ENCODE measurements at regions not wholly inside any gene's neighbourhood (a gene's known extent, or its start where the extent isn't known, plus 50 kb on each side); places are given as distances from the start of the nearest gene placed in this dataset.

DNA sequence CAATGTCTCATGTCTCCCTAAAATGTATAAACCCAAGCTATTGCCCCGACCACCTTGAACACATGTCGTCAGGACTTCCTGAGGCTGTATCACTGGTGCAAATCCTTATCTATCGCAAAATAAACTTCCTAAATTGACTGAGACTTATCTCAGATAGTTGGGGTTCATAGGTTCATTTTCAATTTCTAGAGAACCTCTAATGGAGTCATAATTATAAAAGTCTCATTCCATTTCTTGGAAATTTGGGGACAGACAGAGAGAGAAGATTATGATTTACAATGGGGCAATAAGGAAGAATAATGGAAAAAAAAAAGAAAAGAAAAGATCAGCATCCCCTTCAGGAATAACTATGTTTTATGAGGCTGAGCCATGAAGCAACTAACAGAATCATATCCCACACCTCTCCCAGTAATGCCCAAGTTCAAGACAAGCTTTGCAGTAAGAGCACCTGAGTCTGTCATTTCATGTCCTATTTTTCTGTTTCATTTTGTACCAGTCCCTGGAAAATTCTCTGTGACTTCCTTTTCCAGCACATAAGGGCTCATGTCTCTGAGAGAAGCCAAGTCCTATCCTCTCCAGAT is 70.0 kb upstream of the ETS2 start:
- no peak for FAIRE-seq

DNA sequence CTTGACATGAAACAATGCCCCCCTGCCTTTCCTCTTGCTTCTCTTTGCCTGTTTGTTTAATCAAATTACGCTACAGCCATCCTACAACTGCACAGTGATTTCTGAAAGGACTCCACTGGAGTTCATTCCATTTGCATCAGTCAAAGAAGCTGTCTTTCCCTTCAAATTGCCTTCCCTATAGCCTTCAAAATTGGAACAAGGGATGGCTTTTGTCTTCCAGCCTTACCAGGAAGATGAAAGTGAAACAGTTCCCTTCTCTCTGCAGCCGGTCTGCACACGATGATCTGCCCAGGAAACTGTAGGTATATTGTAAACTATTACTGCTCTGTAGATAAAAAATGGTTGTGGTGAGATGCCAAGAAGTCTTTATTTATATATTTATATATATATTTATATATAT is 65.6 kb upstream of the ETS2 start:
- FAIRE-seq (no peak), DNase-seq (ENCODE audit: low spot score) (no peak)

More for the DNA sequence above, 70.0 kb upstream of the ETS2 start:
- no peak for DNase-seq (ENCODE audit: low spot score)

DNA sequence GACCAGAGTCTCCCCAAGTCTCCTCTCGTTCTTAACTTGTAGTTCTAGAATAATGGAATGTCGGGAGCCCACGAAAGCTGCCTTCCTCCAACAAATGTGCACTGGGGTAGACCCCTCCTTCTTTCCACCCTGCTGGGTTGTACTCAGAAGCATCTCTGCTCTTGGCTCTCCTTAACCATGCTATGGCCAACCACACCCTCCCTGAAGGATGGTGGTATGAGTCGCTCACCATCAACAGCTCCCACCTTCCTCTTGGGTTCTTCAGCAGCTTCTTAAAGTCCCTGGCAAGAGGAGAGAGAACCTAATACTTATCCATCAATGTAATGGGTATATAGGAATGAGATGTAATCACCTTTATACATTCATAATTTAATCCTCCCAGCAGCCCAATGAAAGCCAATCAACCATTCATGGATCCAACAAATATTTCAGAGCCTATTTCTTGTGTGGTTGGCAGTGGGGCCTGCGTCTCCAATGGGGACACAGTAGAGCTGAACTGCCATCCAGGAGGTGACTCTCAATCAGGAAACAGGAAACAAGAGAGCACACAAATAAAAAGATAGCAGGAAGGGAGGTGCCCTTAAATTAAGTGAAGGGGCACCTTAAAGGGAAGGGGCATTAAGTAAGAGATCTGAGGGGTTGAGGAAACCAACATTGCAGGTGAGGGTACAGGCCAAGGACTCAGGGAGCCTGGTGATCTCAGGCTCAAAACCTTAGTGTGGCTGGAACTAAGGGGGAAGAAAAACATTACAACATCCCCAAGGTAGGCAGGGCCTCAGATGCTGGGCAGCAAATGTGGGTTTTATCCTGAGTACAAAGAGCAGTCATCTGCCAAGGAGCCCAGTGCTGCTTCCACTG is 64.4 kb upstream of the ETS2 start:
- DNase-seq (ENCODE audit: low spot score) (no peak), FAIRE-seq (no peak)

DNA sequence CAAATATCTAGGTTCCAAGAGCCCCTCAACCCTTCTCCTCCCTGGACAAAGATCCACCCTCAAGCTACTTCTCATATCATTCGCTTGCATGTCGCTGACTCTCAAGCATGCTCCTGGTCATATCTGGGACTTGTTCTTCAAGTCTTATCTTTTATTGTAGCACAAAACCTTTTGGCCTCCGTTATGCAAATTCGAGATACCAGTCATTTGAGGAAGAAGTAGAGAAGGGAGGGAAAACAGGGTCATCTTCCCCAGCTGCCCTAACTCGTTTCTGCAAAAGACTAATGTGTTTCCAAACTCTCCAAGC is 63.8 kb upstream of the ETS2 start:
- no peak for DNase-seq (ENCODE audit: low spot score)
- no peak for FAIRE-seq

DNA sequence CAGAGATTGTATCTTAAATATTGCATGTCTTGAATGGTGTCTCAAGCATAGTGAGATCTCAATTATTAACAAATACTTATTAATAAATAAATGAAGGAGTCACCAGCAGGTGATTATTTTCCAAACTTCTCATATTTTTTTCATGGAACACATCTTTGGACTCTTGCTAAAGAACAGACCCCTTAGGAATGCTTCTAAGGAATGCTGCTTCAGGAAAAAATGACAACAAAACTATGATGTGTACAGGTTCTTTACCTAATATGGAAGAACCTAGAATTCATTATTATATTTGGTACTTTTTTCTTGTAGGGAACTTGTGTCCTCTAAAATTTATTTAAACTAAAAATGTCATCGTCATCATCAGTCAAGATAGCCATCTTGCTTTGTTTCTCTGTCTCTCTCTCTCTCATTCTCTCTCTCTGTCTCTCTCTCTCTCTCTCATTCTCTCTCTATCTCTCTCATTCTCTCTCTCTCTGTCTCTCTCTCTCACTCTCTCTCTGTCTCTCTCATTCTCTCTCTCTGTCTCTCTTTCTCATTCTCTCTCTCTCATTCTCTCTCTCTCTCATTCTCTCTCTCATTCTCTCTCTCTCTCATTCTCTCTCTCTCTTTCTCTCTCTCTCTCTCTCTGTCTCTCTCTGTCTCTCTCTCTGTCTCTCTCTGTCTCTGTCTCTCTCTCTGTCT is 63.0 kb upstream of the ETS2 start:
- DNase-seq (ENCODE audit: low spot score) (no peak), FAIRE-seq (no peak)

DNA sequence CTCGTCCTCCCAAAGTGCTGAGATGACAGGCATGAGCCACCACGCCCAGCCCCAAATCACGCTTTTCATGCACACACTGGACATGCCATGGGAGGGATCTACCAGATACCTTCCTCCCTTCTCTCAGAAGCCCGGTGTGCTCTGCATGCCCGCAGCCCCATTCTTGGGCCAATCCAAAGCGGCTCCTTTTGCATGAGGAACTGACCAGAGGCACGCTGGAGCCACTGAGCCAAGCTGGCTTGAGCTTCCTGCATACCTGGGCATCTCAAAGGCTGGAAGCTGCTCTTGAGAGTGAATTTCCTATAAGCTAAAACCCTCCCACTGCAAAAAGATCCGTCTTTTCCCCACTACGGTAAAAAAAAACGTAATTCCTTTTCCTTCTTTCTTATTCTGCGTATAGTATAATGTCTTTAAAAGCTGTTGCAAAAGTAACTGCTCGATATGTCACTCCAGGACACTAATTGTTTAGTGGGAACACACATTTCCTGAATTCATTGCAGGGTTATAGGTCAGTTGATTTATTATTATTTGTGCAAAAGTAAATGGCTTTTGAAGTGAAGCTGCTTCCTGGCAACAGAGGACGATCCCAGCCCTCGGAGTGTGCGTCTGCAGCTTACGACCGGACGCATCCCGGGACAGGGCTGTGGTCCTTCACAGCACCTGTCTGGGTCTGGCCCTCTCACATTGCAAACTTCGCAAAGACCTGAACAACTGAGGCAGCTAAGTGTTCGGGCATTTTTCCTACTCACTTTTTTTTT is 61.8 kb upstream of the ETS2 start:
- no peak for FAIRE-seq
- no peak for DNase-seq (ENCODE audit: low spot score)

DNA sequence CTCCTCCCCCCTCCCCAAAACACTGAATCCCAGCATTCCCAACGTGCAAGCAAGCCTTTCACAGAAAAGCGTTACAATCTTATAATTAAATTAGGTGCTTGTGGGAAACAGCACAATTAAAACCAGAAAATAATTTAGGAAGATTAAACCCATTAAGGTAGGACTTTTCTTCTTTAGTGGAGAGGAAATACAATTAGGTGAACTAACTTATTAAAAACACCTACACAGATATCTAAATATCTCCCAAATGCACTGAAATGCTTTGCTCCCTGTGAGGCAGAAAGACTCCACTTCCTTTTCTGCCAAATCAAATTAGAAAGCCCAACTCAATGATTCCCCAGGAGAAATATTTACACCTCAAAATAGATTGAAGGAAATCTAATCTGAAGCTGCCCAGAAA is 60.9 kb upstream of the ETS2 start:
- FAIRE-seq (no peak), DNase-seq (ENCODE audit: low spot score) (no peak)

DNA sequence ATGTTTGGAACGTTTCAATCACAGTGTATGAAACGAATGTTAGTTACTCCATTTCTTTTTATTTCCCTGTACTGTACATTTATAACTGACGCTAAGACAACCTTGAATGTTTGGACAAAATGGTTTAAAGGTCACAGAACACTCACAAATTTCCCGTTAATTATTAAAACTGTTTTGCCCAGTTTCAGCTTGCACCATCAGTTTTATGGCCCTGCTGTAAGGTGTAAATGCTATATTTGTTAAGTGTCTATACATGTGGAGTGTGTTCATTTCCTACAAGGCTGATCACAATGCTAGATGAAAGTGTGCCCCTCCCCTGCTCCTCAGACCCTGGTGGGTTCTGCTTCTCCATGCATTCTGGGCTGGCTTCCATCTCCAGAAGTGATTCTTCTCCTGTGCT is 57.9 kb upstream of the ETS2 start:
- FAIRE-seq = no peak
- DNase-seq (ENCODE audit: low spot score) = no peak

DNA sequence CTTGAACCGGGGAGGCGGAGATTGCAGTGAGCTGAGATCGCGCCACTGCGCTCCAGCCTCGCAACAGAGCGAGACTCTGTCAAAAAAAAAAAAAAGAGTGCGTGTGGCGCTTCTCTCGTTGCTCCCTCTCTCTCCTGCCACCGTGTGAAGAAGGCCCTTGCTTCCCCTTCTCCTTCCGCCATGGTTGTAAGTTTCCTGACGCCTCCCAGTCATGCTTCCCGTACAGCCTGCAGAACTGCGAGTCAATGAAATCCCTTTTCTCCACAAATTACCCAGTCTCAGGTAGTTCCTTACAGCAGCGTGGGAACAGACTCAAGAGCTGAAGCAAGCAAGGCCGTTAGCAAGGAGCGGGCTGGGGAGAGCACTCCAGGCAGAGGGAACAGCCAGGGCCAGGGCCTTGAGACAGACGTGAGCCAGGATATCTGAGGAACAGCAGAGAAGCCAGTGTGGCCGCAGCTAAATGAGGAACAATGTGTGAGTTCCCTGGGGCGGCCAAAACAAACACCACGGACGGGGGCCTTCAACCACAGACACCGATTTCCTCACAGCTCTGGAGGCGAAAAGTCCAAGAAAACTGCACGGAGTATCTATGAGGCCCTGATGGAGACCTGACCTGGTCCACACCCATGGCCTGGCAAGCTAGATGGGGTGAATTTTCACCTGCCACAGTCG is 54.2 kb upstream of the ETS2 start:
- FAIRE-seq (no peak), DNase-seq (ENCODE audit: low spot score) (no peak)

DNA sequence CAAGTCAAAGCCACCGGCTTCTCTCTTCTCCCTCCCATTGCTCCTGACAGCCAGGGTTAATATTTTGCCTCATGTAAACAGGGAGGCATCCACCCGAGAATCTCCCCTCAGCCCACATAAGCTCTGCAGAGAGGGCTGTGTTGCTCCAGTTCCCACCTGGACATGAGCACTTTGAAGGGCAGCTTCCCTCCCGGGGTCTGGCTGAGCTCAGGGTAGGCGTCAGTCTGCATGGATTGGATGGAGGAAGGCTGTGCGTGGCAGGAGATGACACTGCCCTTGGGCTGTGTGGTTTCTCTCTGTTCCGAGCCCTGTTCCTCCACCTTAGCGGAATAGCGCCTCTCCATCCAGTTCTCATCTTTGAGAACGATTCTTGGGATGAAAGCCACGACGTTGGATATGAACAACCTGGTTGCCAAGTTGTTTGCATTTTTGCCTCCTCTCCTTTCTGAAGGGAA is 53.7 kb upstream of the ETS2 start:
- DNase-seq (ENCODE audit: low spot score) (no peak), FAIRE-seq (no peak)

DNA sequence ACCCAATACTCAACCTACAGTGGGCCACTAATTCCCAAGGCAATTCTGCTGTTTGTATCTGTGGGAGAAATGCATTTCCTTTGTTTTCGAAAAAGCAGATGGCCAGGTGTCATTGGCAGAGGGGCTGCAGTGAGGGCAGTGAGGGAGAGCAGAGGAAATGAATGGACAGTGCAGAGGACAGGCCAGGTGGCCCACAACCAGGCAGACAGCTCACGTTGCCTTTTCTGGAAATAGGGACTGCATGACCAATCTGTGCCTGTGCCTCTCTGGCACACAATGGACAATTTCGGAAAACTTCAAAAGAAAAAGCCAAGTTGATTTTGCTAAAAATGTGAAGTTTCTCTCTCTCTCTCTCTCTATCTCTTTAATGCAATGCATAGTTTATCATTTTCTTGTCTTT is 52.6 kb upstream of the ETS2 start:
- FAIRE-seq (no peak), DNase-seq (ENCODE audit: low spot score) (no peak)

DNA sequence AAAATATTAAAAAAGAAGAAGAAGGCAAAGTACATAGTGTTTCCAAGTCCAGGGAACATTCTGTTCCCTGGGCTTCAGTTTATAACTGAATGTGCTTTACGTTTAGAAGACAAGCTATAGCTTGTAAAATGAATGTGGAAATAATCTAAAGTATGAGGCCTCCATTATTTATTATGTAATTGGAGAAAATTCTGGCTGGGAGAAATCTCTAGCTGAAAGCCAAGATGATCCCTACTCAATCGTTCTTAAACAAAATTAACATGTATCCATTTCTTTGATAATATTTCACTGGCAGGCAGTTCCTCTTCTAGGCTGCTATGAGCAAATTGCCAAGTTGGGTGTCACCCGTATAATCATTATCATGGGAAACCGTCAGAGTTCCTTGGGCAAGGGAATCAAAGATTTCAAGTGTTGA is 52.2 kb upstream of the ETS2 start:
- DNase-seq (ENCODE audit: low spot score) = no peak
- FAIRE-seq = no peak

All from urothelium cell line (cell line).